Endodermal cell (in vitro differentiated cells): ENCODE measurements at regions not wholly inside any gene's neighbourhood (a gene's known extent, or its start where the extent isn't known, plus 50 kb on each side); places are given as distances from the start of the nearest gene placed in this dataset.
"Not testable (repeated sequence)": the region's sequence is repeated elsewhere in the genome, so short reads cannot be mapped to it uniquely, and the experiment has no call there.

Source experiments
- DNase-seq: peaks from one replicate; pipeline ENCODE4 v3.0.0-alpha.2; 2017
- H3K27ac ChIP-seq: 2 replicates; pipeline ENCODE4 v1.5.1; 2013; ENCODE audit warnings: mild to moderate bottlenecking, low read depth, low read length, moderate library complexity
- H3K27me3 ChIP-seq: 2 replicates; pipeline ENCODE4 v1.6.1; 2013; ENCODE audit warnings: mild to moderate bottlenecking, low read length, moderate library complexity; ENCODE audit not compliant: insufficient read depth, control insufficient read depth, poor library complexity, severe bottlenecking
- H3K36me3 ChIP-seq: 2 replicates; pipeline ENCODE4 v1.7.0; 2013; ENCODE audit warnings: mild to moderate bottlenecking, low read length, moderate library complexity; ENCODE audit not compliant: control insufficient read depth, insufficient read depth
- H3K4me1 ChIP-seq: one replicate; pipeline ENCODE4 v1.7.0; 2013; ENCODE audit warnings: low read length; ENCODE audit not compliant: control insufficient read depth, insufficient read depth
- H3K4me3 ChIP-seq: 2 replicates; pipeline ENCODE4 v1.5.1; 2013; ENCODE audit warnings: mild to moderate bottlenecking, low read length, moderate library complexity
- H3K9ac ChIP-seq: 2 replicates; pipeline ENCODE4 v1.6.1; 2013; ENCODE audit warnings: mild to moderate bottlenecking, low read length, moderate library complexity; ENCODE audit not compliant: poor library complexity, severe bottlenecking; ENCODE audit errors: extremely low read depth
- H3K9me3 ChIP-seq: 2 replicates; pipeline ENCODE4 v1.6.1; 2013; ENCODE audit warnings: mild to moderate bottlenecking, low read length, moderate library complexity; ENCODE audit not compliant: control insufficient read depth
- H3K27ac Mint-ChIP-seq: 2 replicates; pipeline ENCODE4 v1.8.0; 2020; ENCODE audit warnings: mixed read lengths
- H3K27me3 Mint-ChIP-seq: 2 replicates; pipeline ENCODE4 v1.8.0; 2021; ENCODE audit warnings: mild to moderate bottlenecking, mixed read lengths; ENCODE audit not compliant: insufficient read depth
- H3K36me3 Mint-ChIP-seq: 2 replicates; pipeline ENCODE4 v1.8.0; 2020; ENCODE audit warnings: low read depth, mixed read lengths
- H3K4me1 Mint-ChIP-seq: 2 replicates; pipeline ENCODE4 v1.8.0; 2020; ENCODE audit warnings: mixed read lengths
- H3K4me3 Mint-ChIP-seq: 2 replicates; pipeline ENCODE4 v1.8.0; 2020; ENCODE audit warnings: mild to moderate bottlenecking, moderate library complexity, mixed read lengths
- H3K9me3 Mint-ChIP-seq: 2 replicates; pipeline ENCODE4 v1.8.0; 2020; ENCODE audit warnings: mild to moderate bottlenecking, mixed read lengths
- WGBS, 2 experiments: methylation state at CpG; one replicate each; pipeline versions ENCODE4 v1.1.5 to v1.1.7; 2013; ENCODE audit warnings: missing lambda C conversion rate in 2 of 2, mixed read lengths in 1 of 2; ENCODE audit not compliant: insufficient coverage in 1 of 2, insufficient read length in 1 of 2; 5-methylcytosine and 5-hydroxymethylcytosine counted together
- TF ChIP-seq, protein P1 (sequence below): fragments of 200-600 bp; sonication (generic); conservative IDR thresholded peaks from 2 replicates; pipeline ENCODE4 v1.5.0; 2021; ENCODE audit warnings: antibody characterized with exemption, mild to moderate bottlenecking

DNA sequence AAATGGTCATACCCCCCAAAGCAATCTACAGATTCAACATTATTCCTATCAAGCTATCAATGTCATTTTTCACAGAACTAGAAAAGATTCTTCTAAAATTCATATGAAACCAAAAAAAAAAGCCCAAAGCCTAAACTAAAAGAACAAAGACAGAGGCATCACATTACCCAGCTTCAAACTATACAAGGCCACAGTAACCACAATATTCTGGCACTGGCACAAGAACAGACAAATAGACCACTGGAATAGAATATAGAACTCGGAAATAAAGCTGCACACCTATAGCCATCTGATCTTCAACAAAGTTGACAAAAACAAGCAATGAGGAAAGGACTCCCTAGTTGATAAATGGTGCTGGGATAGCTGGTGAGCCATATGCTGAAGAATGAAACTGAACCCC lies 89.2 kb upstream of the PCED1B start:
- 77% methylated on average over 1 of the region's 1 CpG; no CpG with 5 or more reads in 1 of the 2 experiments for WGBS, 2 experiments
- H3K27ac Mint-ChIP-seq, result no peak overlapping the region
- Histone ChIP-seq H3K27me3 (no peaks in the 10 kb centered on the region), H3K9ac (no peak overlapping the region), H3K4me3 (no peak overlapping the region), H3K9me3 (peaks cover 10% of the 10 kb centered on the region), H3K27ac (no peak overlapping the region), H3K36me3 (no peaks in the 10 kb centered on the region), H3K4me1 (no peaks in the 10 kb centered on the region)
- H3K9me3 Mint-ChIP-seq, result peaks cover 44% of the 10 kb centered on the region
- no peak overlapping the region for H3K4me3 Mint-ChIP-seq
- H3K36me3 Mint-ChIP-seq, result no peaks in the 10 kb centered on the region
- peaks cover 8% of the 10 kb centered on the region for H3K4me1 Mint-ChIP-seq
- no peak for DNase-seq
- peaks cover 2% of the 10 kb centered on the region for H3K27me3 Mint-ChIP-seq
- TF ChIP-seq, protein P1, sequence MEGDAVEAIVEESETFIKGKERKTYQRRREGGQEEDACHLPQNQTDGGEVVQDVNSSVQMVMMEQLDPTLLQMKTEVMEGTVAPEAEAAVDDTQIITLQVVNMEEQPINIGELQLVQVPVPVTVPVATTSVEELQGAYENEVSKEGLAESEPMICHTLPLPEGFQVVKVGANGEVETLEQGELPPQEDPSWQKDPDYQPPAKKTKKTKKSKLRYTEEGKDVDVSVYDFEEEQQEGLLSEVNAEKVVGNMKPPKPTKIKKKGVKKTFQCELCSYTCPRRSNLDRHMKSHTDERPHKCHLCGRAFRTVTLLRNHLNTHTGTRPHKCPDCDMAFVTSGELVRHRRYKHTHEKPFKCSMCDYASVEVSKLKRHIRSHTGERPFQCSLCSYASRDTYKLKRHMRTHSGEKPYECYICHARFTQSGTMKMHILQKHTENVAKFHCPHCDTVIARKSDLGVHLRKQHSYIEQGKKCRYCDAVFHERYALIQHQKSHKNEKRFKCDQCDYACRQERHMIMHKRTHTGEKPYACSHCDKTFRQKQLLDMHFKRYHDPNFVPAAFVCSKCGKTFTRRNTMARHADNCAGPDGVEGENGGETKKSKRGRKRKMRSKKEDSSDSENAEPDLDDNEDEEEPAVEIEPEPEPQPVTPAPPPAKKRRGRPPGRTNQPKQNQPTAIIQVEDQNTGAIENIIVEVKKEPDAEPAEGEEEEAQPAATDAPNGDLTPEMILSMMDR, result no peak

GRCh38 chr12:46992051-46992450 lies 87.4 kb upstream of the PCED1B start:
- WGBS, 2 experiments, result 88 to 93% methylated on average over 2 to 6 of the region's 6 CpGs
- DNase-seq, H3K36me3 ChIP-seq, H3K9ac ChIP-seq, H3K4me3 Mint-ChIP-seq, H3K36me3 Mint-ChIP-seq, H3K27me3 ChIP-seq, H3K27ac ChIP-seq, H3K27me3 Mint-ChIP-seq, H3K27ac Mint-ChIP-seq, H3K4me1 Mint-ChIP-seq, H3K9me3 ChIP-seq, H3K4me3 ChIP-seq, H3K4me1 ChIP-seq: not testable (repeated sequence)
- H3K9me3 Mint-ChIP-seq, result peaks cover 48% of the 10 kb centered on the region

DNA sequence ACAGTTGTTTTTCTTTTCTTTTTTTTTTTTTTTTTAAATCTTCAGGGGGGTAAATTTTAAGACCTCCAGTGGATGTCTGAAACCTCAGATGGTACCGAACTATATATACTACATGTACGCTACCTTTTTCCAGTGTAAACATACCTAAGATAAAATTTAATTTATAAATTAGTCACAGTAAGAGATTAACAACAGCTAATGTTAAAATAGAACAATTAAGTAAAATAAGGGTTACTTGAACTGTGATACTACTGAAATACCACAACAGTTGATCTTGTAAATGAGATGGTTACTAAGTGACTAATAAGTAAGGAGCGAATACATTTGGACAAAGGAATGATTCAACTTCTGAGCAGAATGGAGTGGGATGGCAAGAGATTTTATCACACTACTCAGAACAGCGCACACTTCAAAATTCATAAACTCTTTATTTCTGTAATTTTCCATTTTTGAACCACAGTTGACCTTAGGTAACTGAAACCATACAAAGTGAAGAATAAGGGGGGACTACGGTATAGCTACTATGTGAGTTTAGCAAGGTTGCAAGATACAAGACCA lies 80.5 kb upstream of the PCED1B start:
- Histone ChIP-seq H3K36me3 (no peaks in the 10 kb centered on the region), H3K9me3 (no peaks in the 10 kb centered on the region), H3K4me1 (no peaks in the 10 kb centered on the region), H3K27ac (no peak overlapping the region), H3K4me3 (no peak overlapping the region), H3K27me3 (no peaks in the 10 kb centered on the region), H3K9ac (no peak overlapping the region)
- TF ChIP-seq, protein P1, result no peak
- H3K27me3 Mint-ChIP-seq, result peaks cover 1% of the 10 kb centered on the region
- H3K9me3 Mint-ChIP-seq, result peaks cover 5% of the 10 kb centered on the region
- no peak for DNase-seq
- no peak overlapping the region for H3K4me3 Mint-ChIP-seq
- no peaks in the 10 kb centered on the region for H3K4me1 Mint-ChIP-seq
- no peak overlapping the region for H3K27ac Mint-ChIP-seq
- H3K36me3 Mint-ChIP-seq, result no peaks in the 10 kb centered on the region
- WGBS, 2 experiments, result 95 to 100% methylated on average over 1 to 4 of the region's 5 CpGs

- H3K36me3 Mint-ChIP-seq, result no peaks in the 10 kb centered on the region
- Histone ChIP-seq H3K4me1 (no peaks in the 10 kb centered on the region), H3K9me3 (no peaks in the 10 kb centered on the region), H3K27me3 (no peaks in the 10 kb centered on the region), H3K36me3 (no peaks in the 10 kb centered on the region), H3K27ac (no peak overlapping the region), H3K4me3 (no peak overlapping the region), H3K9ac (no peak overlapping the region)
- peaks cover 1% of the 10 kb centered on the region for H3K27me3 Mint-ChIP-seq
- TF ChIP-seq, protein P1, result no peak
- no peak overlapping the region for H3K4me3 Mint-ChIP-seq
- no peaks in the 10 kb centered on the region for H3K9me3 Mint-ChIP-seq
- DNase-seq, result no peak
- 80 to 85% methylated on average over 2 of the region's 2 CpGs for WGBS, 2 experiments
- H3K4me1 Mint-ChIP-seq, result no peaks in the 10 kb centered on the region
- H3K27ac Mint-ChIP-seq, result no peak overlapping the region
Observed at GRCh38 chr12:47004634-47005033, 74.8 kb upstream of the PCED1B start.
